GM23248 (cell line): ENCODE measurements at regions not wholly inside any gene's neighbourhood (a gene's known extent, or its start where the extent isn't known, plus 50 kb on each side); places are given as distances from the start of the nearest gene placed in this dataset.
A peak's percentile ranks its signal among the peaks of the same experiment; 100 is the strongest.

Experiments used
- DNase-seq: peaks from one replicate; pipeline ENCODE4 v3.0.0-alpha.2; 2015
- H2AFZ ChIP-seq: fragments of 200-600 bp; sonication (generic); 2 replicates; pipeline ENCODE4 v1.6.1; 2016; ENCODE audit warnings: antibody characterized with exemption
- H3F3A ChIP-seq: fragments of 200-600 bp; sonication (generic); 2 replicates; pipeline ENCODE4 v1.6.1; 2016; ENCODE audit warnings: mild to moderate bottlenecking, antibody characterized with exemption, mixed run types; ENCODE audit not compliant: insufficient read depth
- H3K27ac ChIP-seq: fragments of 200-600 bp; sonication (generic); 2 replicates; pipeline ENCODE4 v1.5.1; 2016; ENCODE audit warnings: mild to moderate bottlenecking
- H3K27me3 ChIP-seq: fragments of 200-600 bp; sonication (generic); replicated peaks from 2 replicates; pipeline ENCODE4 v1.6.1; 2016; ENCODE audit warnings: mild to moderate bottlenecking; ENCODE audit not compliant: insufficient read depth
- H3K36me3 ChIP-seq: fragments of 200-600 bp; sonication (generic); 2 replicates; pipeline ENCODE4 v1.6.1; 2016; ENCODE audit warnings: low read depth, mild to moderate bottlenecking
- H3K4me1 ChIP-seq: fragments of 200-600 bp; sonication (generic); 2 replicates; pipeline ENCODE4 v1.6.1; 2016; ENCODE audit warnings: mild to moderate bottlenecking; ENCODE audit not compliant: insufficient read depth
- H3K4me2 ChIP-seq: fragments of 200-600 bp; sonication (generic); one replicate; pipeline ENCODE4 v1.6.1; 2016; ENCODE audit warnings: mild to moderate bottlenecking; ENCODE audit not compliant: unreplicated experiment
- H3K4me3 ChIP-seq: fragments of 200-600 bp; sonication (generic); 2 replicates; pipeline ENCODE4 v1.5.1; 2016; ENCODE audit warnings: mild to moderate bottlenecking
- H3K79me2 ChIP-seq: fragments of 200-600 bp; sonication (generic); 2 replicates; pipeline ENCODE4 v1.6.1; 2016; ENCODE audit warnings: mild to moderate bottlenecking; ENCODE audit not compliant: insufficient read depth
- H3K9ac ChIP-seq: fragments of 200-600 bp; sonication (generic); 2 replicates; pipeline ENCODE4 v1.6.1; 2016; ENCODE audit warnings: mild to moderate bottlenecking
- H3K9me2 ChIP-seq: fragments of 200-600 bp; sonication (generic); 2 replicates; pipeline ENCODE4 v1.6.1; 2016; ENCODE audit warnings: mixed run types, mild to moderate bottlenecking, moderate library complexity; ENCODE audit not compliant: insufficient read depth
- H3K9me3 ChIP-seq: fragments of 200-600 bp; sonication (generic); one replicate; pipeline ENCODE4 v1.6.1; 2017; ENCODE audit warnings: low read depth
- H4K20me1 ChIP-seq: fragments of 200-600 bp; sonication (generic); 2 replicates; pipeline ENCODE4 v1.6.0; 2016; ENCODE audit not compliant: insufficient read depth
- EZH2 ChIP-seq: fragments of 200-600 bp; sonication (generic); IDR thresholded peaks from 2 replicates; pipeline ENCODE4 v1.6.1; 2018; ENCODE audit warnings: antibody characterized with exemption, mild to moderate bottlenecking; ENCODE audit not compliant: insufficient read depth, poor library complexity, severe bottlenecking
- EZH2phosphoT487 ChIP-seq: fragments of 200-600 bp; sonication (generic); IDR thresholded peaks from 2 replicates; pipeline ENCODE4 v1.6.1; 2018; ENCODE audit warnings: antibody characterized with exemption, moderate library complexity, mild to moderate bottlenecking, low read depth; ENCODE audit not compliant: insufficient read depth
- WGBS, 2 experiments: methylation state at CpG; one replicate each; pipeline ENCODE4 v1.1.6; 2015 to 2017; ENCODE audit warnings: low lambda C conversion rate in 2 of 2, low coverage in 1 of 2; ENCODE audit errors: missing lambda C conversion rate in 2 of 2; 5-methylcytosine and 5-hydroxymethylcytosine counted together
- in situ Hi-C: fragments of 300-500 bp; cut with MboI; formaldehyde crosslinking; loops from 2 replicates; pipeline ENCODE4 v1.15.0; 2020

- WGBS, 2 experiments = 69 to 70% methylated on average over 7 of the region's 7 CpGs
- in situ Hi-C loops = no loop called here
Measured at GRCh38 chr3:124519591-124520194, 210.6 kb upstream of the UMPS start.

GRCh38 chr3:124520970-124521369 is 209.3 kb upstream of the UMPS start:
- 37 to 43% methylated on average over 5 of the region's 5 CpGs for WGBS, 2 experiments
- Histone ChIP-seq H3K79me2 (no peaks in the 10 kb centered on the region), H2AFZ (no peak overlapping the region), H3K27ac (no peak overlapping the region), H3K27me3 (peaks cover 9% of the 10 kb centered on the region; the same call in 1 of the 2 replicates), H4K20me1 (no peaks in the 10 kb centered on the region), H3K9ac (no peak overlapping the region), H3K4me1 (no peaks in the 10 kb centered on the region), H3K9me2 (no peaks in the 10 kb centered on the region), H3K4me2 (no peak overlapping the region), H3K9me3 (no peaks in the 10 kb centered on the region), H3K4me3 (no peak overlapping the region), H3K36me3 (no peaks in the 10 kb centered on the region), H3F3A (no peaks in the 10 kb centered on the region)
- peak; percentile 10 for DNase-seq
- TF ChIP-seq EZH2phosphoT487 (no peak), EZH2 (no peak)
- in situ Hi-C loops = no loop called here

More at GRCh38 chr3:124519591-124520194, 210.6 kb upstream of the UMPS start:
- Histone ChIP-seq H3K36me3 (no peaks in the 10 kb centered on the region), H2AFZ (no peak overlapping the region), H3K27ac (no peak overlapping the region), H3K4me3 (no peak overlapping the region), H4K20me1 (no peaks in the 10 kb centered on the region), H3F3A (no peaks in the 10 kb centered on the region), H3K9me2 (no peaks in the 10 kb centered on the region), H3K79me2 (no peaks in the 10 kb centered on the region), H3K4me1 (no peaks in the 10 kb centered on the region), H3K4me2 (no peak overlapping the region), H3K9ac (no peak overlapping the region), H3K27me3 (peaks cover 9% of the 10 kb centered on the region; the same call in 1 of the 2 replicates), H3K9me3 (no peaks in the 10 kb centered on the region)
- TF ChIP-seq EZH2 (no peak), EZH2phosphoT487 (no peak)
- DNase-seq = no peak

- Histone ChIP-seq H2AFZ (no peak overlapping the region), H3K4me2 (no peak overlapping the region), H3F3A (no peaks in the 10 kb centered on the region), H3K27me3 (peaks cover 9% of the 10 kb centered on the region; the same call in 1 of the 2 replicates), H3K36me3 (no peaks in the 10 kb centered on the region), H3K9ac (no peak overlapping the region), H4K20me1 (no peaks in the 10 kb centered on the region), H3K79me2 (no peaks in the 10 kb centered on the region), H3K27ac (no peak overlapping the region), H3K9me2 (no peaks in the 10 kb centered on the region), H3K4me1 (no peaks in the 10 kb centered on the region), H3K4me3 (no peak overlapping the region), H3K9me3 (no peaks in the 10 kb centered on the region)
- in situ Hi-C loops = no loop called here
- no peak for TF ChIP-seq EZH2
- TF ChIP-seq EZH2phosphoT487 = no peak
- 20 to 50% methylated on average over 1 of the region's 1 CpG for WGBS, 2 experiments
- no peak for DNase-seq
Measured at GRCh38 chr3:124522082-124522625, 208.1 kb upstream of the UMPS start.

GRCh38 chr3:124526601-124527000 is 203.7 kb upstream of the UMPS start:
- DNase-seq = no peak
- H3K79me2 ChIP-seq = no peaks in the 10 kb centered on the region
- no peaks in the 10 kb centered on the region for H3K36me3 ChIP-seq
- H2AFZ ChIP-seq = no peak overlapping the region
- no peaks in the 10 kb centered on the region; the same call in 1 of the 2 replicates for H3K27me3 ChIP-seq
- 76 to 92% methylated on average over 1 of the region's 1 CpG for WGBS, 2 experiments
- H3F3A ChIP-seq = no peaks in the 10 kb centered on the region
- no peak overlapping the region for H3K9ac ChIP-seq
- H3K4me3 ChIP-seq = no peak overlapping the region
- H3K27ac ChIP-seq = no peak overlapping the region
- H4K20me1 ChIP-seq = no peaks in the 10 kb centered on the region
- no peak for TF ChIP-seq EZH2
- no peak for TF ChIP-seq EZH2phosphoT487
- in situ Hi-C loops = no loop called here
- no peaks in the 10 kb centered on the region for H3K9me2 ChIP-seq
- no peaks in the 10 kb centered on the region for H3K4me1 ChIP-seq
- no peaks in the 10 kb centered on the region for H3K9me3 ChIP-seq
- no peak overlapping the region for H3K4me2 ChIP-seq
